IPS DF 4.7 (cell line): ENCODE measurements at regions not wholly inside any gene's neighbourhood (a gene's known extent, or its start where the extent isn't known, plus 50 kb on each side); places are given as distances from the start of the nearest gene placed in this dataset.

ENCODE experiments used
- DNase-seq: peaks from one replicate; pipeline ENCODE4 v3.0.0-alpha.2; 2013; ENCODE audit warnings: low spot score; ENCODE audit errors: extremely low read depth

DNA sequence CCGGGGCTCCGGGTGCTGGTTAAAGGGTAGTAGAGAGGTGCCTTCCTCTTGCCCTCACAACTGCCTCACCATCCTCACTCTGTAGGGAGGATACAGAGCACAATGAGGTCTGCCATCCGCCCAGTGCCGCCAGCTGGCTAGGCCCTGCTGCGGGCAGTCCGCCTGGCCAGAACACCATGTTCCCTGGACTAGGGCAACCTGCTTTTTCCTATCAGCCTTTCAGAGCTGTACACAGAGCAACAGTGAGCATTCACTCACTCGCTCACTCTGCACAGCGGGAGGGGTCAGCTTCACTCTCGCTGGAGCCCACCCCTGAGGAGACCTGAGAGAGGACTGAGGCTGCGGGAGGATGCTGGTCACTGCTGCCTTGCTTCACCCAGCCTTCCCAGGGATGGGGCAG is 218.7 kb upstream of the CHRNA7 start:
- no peak for DNase-seq

DNA sequence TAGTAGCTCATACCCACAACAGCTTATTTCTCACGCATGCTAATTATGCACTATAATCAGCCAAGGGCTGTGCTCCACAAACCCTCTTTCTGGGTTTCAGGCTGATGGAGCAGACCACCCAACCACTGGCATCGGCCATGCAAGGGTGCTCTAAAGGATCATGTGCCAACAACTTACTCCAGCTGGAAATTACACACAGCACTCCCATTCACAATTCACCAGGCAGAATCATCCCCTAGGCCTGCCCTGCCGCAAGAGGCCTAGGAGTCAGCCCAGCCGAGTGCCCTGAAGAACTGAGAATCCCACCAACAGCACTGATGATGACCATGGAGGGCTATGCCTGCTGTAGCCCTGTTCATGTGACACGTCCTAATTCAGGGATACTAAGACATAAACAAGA is 216.2 kb upstream of the CHRNA7 start:
- no peak for DNase-seq

DNA sequence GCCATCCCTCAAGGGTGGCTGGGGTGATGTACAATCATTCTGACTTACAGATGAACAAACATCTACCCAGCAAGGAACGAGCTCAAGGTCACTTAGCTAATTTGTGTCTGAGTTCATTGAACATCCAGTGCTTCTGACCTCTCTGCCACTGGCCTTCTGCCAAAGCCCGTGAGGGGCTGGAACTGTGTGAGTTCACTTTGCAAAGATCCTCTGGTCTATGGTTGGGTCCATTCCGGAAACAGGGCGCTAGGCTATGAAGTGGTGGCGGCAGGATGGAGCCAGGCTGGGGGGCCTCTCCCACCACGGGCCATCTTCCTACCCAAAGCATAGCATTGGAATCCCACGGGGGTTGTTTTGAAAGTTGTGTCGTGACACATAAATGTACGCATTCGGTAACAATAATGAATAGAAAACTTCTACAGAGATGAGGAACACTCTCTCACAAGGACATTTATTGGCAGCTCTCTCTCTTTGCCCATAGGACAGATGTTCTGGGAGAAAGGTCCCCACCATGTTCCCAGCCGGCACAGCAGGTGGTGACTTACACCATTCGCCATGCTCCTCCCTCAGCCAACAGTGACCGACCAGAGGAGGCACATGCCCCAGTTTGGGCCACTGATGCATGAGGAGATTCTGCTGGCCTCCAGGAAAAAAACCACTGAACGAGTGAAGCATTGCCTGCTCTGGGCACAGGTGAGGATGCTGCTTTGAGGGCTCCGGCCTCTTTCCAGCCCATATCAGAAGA is 214.7 kb upstream of the CHRNA7 start:
- no peak for DNase-seq

DNA sequence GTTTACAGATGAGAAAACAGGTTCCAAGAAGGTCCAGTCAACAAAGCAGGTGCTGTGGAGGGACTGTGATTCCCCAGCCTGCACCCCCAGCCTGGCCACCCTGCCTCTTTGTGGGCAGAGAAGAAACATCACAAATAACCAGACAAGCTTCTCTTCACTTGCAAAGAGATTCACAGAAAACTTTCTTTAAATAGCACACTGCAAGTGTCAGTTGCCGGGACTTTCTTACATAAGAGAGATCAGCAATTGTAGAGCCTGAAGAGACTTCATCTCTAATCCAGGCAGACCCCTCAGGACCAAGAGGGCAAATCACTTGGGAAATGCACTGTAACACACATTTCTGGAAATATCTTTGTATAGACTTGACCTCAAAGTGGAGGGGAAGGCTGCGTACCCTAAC is 207.9 kb upstream of the CHRNA7 start:
- DNase-seq: no peak

DNA sequence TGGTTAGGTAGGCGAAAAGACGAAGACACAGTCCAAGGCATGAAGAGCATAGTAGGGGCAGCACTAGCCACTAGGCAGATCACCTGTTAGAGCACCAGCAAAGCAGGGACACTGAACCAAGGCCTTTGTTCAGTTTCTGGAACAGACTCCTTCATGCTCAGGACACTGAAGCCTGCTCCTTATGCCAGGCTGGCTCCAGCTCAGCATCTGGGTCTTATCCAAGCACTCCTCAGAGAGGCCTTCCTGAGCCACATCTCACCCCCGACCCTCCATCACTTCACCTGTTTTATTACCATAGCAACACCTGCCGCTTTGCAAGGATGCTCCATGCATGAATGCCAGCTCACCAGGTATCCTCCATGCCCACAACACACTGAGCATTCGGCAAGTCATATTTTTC is 206.3 kb upstream of the CHRNA7 start:
- DNase-seq: no peak

DNA sequence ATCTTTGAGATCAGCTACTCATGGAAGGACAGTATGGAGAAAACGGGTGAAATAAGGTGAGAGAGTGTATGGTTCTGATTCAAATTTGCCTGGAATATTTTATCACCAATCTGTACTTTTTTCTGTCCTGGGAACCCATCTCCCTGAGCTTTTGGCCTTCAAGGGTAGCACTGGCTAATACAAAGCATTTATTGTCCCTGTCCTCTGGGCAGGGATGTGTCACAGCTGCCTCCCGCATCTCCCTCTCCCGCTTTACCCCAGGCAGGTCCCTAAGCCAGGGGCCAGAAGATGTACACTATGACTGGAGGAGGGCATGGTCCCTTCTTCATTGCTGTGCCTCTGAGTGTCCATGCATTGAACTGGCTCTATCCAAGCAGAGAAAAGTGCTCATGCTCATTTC is 201.7 kb upstream of the CHRNA7 start:
- no peak for DNase-seq

DNA sequence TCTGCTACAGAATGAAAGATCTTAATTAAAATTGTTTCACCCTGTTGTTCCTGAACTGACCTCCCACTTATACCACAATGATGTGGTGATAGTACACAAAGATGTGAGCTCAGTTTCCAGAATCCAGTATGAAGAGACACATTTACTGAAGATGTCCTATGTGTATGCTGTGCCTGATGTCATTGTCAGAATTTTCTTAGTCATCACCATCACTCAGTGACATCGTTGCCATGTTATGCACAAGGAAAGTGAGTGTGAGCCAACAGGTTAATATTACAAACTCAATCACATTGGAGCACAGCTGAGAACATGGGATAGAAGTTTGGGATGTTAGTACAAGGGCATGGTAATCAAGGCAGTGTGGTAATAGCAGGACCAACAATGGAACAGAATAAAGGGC is 199.7 kb upstream of the CHRNA7 start:
- no peak for DNase-seq

DNA sequence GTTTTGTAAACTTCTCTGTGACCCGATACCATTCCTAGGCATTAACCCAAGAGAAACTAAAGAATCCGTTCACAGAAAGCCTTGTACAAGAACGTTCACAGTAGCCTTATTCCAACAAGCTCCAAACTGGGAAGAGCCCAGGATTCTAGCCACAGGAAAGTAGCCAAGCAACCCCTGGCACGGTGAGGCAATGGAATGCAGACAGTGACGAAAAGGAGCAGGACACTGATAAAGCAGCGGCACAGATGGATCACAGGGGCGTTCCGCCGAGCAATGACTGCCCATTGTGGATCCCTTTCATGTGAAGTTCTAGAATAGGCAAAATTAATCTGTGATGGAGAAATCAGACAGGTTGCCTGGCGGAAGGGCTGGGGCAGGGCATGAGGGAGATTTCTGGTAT is 198.7 kb upstream of the CHRNA7 start:
- DNase-seq: no peak

DNA sequence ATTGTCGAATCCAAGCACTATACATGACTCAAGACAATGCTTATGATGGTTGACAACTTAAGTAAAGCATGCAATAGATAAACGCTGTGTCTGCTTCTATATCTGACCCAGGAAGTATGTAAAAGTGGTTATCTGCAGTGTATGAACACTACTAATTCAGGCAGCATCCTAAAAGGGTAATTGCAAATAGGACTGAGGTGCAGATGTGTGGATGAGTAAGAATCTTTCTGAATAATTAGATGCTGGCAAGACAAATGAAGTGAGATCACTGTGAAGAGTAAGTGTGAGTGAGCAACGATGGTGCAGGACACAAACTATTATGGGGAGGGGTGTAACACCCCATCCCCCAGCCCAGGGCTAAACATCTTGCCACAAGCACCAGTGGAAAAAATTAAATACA is 195.7 kb upstream of the CHRNA7 start:
- no peak for DNase-seq

DNA sequence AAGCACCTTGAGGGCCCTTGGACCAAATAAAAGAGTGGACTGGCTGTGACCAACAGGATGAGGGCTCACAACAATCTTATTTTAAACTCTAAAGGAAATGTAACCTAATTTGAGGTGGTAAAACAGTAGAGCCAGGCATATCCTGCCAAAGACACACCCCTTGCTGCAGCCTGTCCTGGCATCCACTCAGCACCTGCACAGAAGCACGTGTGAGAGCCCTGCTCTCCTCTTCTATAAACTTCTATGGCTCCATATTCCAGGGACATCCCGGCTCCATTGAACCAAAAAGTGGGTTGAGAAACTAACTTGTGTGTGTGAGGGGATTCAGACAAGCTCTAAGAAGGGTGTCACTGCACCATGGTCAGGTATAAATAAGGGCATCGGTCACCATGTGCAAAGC is 190.9 kb upstream of the CHRNA7 start:
- no peak for DNase-seq

DNA sequence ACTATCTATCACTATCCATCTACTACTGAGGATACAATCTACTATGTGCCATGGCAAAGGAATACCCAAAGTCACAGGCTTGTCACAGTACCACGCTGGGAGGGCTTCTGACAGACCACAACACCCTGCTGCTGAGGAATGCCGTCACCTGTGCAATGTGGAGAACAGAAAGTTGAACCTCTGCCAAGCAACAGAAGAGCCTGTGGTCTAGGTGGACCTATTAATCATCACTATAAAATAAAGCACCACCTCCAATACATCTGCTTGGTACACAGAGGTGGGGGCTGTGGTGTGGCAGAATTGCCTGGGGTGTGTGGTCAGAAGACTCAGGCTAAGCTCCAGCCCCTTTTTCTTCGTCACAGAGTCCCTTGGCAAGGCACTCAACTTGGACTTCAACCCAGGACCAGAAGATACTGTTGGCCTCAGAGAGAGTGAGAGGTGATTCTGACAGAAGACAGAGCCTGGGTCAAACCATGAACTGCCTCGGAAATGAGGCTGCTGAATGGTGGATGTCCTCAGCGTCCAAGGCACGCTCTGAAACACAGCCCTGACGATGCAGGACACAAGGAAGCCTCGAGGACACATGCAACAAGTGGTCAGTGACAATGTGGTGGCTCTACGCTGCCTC is 189.4 kb upstream of the CHRNA7 start:
- DNase-seq: no peak

DNA sequence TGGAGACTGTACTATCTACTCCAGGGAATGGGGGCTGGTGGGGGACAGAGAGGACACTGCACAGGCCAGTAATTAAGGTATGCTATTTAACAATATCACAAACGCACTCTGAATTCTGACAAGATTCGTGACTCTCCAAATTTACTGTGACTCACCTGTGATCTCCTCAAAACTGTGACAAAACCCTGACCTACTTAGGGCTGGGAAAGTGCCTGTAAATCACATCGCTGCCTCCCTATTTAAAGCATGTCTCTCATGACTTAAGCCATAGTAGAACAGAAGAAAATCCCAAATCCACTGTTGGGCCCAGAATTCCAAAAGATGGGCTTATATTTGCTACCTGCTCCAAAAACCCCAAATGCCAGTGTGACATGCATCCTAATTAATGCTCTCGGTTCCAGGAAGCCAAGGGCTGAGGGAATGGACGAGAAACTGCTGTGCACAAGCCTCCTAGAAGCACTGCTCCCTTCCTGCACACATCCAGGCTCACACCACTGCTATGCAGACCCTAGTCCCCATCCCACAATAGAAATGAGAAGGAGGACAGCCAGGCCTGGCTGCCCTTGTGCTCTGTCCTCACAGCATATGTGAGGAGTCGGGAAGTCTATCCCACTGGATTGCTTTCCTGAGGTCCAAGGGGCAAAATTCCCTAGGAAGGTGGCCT is 187.7 kb upstream of the CHRNA7 start:
- no peak for DNase-seq

DNA sequence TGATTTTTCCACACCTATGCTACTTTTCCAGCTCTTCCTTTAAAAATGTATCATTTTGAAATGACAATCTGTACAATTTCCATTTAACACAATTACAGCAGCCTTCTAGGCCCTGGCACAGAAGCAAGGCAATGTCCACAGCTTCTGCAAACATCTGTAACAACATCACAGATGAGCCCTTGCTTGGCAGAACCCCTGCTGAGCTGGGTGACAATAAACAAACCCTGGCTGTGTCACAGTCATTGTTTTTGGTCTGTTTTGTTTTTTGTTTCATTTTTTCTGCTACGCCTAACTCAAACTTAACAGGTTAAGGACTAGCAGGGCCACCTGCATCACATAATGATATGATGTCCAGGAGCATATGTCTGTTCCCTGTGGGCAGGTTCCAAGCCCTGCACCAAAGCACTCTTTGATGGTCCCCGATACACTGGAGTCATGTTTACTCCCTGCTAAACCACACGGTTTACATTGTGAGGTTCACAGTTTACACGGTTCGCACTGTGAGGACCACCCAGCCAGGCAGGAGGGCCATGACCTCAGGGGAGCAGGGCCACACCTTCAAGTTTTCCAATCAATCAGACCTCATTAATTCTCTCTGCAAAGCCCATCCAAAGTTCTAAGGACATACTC is 186.8 kb upstream of the CHRNA7 start:
- no peak for DNase-seq

DNA sequence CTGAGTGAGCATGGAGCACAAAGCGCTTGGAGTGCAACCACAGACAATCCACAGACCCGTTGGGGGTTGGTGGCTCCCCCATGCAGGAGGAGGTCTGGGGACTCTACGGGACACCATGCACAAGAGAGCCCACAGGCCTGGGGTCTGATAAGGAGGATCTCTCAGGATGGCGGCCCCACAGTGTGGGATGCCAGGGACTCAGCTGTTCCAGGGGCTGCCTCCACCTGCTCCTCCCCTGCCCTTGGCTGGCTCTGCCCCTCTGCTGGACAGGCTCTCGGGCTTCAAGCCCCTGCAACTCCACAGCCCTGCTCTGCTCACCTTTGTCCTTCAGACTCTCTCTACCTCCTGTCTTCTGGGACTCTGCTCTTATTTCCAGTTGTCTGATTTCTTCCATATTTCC is 184.5 kb upstream of the CHRNA7 start:
- no peak for DNase-seq

DNA sequence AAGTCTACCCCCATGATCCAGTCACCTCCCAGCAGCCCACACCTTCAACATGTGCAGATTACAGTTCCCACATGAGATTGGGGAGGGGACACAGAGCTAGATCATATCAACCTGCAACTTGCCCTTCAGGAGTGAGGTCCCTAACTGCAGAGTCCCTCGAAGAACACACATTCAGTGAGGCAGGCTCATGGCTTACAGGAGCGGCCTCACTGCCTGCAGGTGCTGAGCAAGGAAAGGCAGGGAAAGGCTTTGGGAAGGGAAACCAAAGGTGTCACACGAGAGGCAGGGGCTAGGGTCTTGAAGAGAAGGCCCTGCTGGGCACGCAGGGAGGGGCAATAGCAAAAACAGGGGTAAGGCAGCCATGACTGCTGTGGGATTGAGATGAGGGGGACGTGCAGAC is 182.4 kb upstream of the CHRNA7 start:
- DNase-seq: no peak

DNA sequence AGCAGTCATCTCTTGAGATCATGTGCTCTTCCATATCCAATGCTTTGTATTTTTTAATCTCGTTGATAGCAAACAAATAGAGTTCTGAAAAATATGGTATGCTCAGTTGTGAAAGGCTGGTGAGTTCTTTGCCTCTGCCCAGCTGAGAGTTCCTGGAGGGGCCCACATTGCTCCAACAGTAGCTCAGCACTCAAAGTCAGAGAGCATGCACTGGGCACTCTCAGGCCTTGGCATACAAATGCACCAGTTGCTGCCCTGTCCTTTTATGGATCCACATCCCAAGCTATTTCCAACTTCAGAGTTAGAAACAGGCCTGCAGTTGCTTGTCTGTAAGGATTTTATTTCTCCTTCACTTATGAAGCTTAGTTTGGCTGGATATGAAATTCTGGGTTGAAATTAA is 181.7 kb upstream of the CHRNA7 start:
- DNase-seq: no peak

DNA sequence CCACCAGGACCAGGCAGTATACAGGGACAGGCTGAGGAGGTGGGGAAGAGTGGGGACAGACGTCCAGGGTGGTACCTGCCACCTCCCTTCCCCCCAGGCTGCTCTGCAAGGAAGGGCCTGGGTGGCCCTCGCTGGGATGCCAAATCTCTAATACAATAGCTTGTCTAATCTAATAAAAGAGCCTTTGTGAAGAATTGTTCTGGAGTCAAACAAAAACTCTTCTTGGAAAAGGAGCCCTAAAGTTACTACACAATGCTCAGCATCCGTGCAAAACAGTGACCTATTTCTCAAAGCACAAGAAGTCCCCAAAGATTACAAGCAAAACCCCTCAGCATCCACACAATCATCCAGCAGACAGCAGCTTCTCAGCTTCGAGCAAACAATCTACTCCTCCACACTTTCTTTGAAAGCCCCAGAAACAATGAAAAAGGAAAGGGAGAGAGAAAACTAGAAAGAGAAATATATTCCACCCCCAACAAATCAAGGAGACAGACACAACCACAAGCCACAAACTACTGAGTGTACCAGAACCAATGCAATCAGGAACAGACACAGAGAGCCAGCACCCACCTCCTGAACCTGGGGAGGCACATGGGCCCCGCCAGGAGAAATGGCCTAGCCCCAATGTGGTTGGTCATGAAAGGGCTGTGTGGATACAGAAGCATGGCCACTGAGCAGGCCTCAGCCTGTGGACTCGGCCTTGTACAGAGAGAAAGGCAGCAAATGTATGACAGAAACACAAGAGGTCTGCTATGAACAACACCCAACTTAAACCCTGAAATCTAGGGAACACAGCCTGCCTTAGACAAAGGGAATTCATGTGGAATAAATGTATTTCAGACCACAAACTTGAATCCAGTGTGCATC is 177.1 kb upstream of the CHRNA7 start:
- no peak for DNase-seq

DNA sequence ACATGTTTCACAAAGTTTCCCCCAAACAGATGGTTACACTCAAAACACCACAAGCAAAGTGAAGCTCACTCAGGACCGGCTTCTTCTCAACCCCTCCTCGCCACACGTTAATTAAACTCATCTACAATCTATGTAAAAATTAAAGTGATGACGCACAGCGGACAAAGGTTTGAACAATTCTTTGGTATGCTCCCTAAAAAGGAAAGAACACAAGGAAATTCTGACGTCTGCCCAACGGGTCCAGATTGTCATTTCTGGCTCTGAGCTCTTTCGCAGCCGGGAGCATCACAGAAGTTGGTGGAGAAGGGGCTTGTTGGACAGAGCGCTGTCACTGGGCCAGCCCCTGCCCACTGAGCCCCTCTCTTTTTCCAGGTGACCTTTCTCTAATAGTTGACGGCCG is 173.7 kb upstream of the CHRNA7 start:
- no peak for DNase-seq

DNA sequence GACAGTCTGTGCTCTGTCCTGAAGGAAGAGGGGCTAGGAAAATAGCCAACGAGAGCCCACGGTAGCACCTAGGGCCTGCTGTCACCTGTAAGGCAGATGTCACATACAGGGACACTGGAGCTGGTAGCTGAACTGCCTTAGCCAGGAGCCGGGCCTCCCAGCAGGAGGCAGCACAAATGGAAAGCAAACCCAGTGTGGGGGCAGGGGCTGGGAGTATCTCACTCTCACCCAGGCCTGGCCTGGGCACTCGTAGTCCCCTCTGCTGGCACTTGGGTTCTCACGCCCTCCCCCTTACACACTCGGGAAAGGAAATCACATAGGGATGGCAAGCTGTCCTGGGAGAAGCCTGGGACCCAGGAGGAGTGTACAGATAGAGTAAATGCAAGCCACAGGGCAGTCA is 173.1 kb upstream of the CHRNA7 start:
- DNase-seq: no peak

DNA sequence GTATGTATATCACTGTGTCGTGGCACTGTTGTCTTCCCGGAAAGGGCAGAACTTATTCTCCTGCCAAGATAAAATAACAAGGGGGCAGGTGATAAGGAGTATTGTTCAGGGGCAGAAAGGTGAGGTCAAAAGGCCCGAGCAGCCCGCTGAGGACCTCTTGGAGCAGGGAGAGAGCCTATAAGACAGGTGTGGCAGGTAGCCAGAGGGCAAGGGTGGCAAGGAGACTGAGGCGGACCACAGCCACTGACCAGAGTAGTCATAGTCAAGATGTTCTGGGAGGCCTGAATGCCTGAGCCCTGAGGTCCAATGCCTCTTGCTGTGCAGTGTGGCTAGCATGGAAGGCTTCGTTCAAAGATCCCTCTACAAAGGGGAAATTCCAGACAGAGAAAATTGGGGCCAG is 172.3 kb upstream of the CHRNA7 start:
- no peak for DNase-seq

DNA sequence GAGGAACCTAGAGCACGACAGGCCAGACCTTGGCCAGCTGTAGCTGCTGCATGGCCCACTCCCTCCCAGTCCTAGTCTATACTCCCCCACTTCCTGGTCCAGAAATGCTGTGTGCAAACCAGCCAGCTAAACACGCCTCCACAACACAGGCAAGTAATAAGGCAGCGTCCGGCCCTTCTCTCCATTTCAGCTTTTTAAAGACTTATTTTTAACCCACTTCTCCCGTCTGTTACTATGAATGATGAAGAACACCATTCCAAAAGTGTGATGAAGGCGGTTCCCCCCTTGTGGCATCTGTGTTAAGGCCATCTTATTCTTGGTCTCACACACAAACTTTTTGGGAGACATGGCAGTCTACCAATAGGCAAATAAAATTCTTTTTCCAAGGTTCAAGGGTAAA is 164.1 kb upstream of the CHRNA7 start:
- DNase-seq: no peak
